UCSD-AML1 (cell line): ENCODE measurements at regions not wholly inside any gene's neighbourhood (a gene's known extent, or its start where the extent isn't known, plus 50 kb on each side); places are given as distances from the start of the nearest gene placed in this dataset.

Experiments
- DNase-seq: peaks from one replicate; lab custom pipeline; 2025; ENCODE audit not compliant: unreplicated experiment; lab: John Stamatoyannopoulos, UW

DNA sequence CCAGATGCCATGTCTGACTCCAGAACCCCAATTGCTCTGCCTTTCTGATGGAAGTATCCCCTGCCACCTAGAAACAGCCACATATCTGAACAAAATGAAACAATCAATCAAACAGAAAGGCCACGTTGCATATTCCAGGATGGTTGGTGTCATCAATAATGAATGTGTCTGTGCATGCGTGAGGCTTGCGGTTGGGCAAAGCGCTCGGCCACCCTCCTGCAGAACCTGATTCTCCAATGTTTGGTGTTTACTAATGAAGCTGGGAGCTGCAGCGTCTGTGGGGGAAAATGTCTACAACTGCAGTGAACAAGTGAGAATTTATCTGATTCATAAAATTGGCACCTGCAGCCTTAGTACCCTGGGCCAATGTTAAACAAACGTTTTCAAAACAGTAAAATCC, 121.2 kb upstream of the ADARB2 start:
- no peak for DNase-seq

DNA sequence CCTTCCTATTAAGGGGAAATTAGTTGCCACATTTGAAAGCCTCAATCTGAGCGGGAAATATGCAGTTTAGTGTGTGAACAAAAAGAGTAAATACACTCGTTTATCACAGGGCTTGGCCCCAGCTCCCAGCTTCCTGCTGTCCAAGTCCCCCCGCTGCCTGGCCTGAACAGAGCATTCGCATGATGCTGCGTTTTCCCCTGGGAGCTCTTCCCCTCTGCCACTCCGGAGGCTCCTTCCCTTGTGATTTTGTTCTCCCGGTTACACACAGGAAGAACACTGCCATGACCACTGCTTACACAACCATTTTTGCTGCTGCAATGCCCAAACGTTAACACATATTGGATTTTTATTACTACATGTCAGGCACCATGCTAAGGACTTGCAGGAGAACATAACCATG, 120.7 kb upstream of the ADARB2 start:
- DNase-seq, result no peak

DNA sequence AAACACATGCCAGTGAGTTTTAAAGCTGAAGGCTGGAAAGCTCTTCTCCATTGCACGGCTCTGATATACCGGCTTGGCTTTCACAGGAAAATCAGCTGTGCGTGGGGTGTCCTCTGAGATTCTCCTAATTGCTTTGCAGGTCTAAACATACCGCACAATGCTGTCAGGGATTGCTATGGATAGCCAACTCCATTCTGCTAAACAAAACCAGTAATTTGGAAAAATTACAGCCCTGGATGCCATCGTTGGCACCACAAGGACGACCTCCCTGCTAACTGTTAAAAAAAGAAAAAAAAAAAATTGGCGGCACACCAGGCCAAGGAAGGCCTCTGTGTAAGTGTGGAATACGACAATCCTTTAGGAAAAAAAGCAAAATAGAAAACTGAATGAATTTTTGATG, 118.6 kb upstream of the ADARB2 start:
- no peak for DNase-seq

DNA sequence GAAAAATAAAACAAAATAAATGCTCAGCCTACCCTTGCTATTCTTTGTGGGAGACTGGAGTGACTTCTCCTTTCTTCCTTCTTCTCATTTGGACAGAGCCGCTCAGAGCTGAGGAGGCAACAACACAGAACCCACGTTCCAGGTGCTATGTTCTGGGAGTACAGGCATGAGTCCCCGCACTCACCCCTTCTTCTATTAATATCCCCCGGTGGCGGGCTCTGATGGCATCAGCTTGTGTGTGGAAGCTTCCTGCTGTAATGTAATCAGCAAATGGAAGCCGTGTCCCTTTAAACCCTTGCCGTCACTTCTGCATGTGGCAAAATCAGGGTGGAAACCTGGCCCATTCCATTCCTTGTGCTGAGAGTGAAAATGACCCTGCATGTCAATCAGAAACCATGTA, 116.9 kb upstream of the ADARB2 start:
- DNase-seq, result no peak

DNA sequence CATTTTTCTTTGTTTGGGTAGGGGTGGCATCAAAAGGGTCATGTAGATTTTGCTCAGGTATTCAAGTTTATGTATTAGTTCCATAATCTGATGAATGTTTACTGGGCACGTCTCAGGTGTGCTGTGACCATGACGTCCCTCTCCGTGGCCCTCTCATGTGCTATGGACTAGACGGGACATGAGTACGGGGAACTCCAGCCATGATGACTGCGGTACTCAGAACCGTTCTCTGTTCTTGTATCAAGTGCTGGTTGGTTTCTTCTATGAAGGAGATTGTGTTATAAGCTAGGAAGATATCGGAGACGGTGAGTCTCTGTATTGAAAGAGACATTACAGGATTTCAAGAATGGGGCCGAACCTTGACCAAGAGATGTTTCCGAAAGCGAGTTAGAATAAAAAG, 116.5 kb upstream of the ADARB2 start:
- no peak for DNase-seq

DNA sequence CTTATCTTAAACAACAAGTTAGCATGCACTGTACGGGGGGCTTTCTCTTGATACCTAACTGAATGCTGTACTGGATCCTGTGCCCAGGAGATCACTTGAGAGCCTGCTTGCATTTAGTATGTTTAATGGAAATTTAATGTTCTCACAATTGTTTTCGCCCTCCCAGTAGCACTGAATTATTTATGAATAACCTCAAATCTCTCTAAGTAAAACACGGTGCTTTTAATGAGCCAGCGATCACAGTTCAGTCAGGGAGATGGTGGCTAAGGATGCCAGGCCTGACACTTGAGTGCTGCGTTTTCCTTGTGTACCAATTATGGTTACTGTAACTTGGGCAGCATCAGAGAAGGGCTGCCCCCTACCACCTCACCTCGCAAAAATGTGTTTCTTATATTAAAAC, 115.5 kb upstream of the ADARB2 start:
- no peak for DNase-seq

DNA sequence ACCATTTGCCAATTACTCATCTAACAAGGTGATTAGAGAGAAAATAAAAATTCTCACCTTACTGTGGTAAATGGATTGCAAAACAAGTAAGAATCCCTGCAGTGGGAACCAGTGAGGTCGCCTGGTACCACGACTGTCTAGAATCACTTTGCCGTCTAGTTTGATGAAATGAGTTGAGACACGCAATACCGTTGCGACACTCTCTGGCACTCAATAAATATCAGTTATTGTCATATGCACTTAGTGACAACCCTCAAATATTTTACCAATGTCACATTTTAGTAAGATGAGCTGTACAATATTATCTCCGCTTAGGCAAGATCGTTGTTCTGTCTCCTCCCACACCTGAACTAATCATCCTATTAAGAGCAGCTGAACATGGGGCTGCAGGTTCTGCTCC, 114.4 kb upstream of the ADARB2 start:
- DNase-seq, result no peak

DNA sequence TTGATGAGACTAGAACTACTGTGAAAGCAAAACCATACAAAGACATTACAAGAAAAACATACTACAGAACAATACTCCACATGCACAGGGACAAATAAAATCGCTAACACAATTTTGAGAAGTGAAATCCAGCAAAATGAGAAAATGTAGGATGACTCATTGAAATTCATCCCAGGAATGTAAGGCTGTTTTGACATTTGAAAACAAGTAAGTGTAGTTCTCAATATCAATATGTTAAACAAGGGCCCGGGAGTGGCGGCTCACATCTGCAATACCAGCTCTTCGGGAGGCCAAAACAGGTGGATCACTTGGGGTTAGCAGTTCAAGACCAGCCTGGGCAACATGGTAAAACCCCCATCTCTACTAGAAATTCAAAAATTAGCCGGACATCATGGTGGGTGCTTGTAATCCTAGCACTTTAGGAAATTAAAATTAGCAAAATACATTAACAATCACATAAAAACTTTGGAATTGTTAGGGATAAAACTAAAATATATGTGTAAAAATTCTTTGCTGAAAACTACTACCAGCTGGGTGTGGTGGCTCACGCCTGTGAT, 113.7 kb upstream of the ADARB2 start:
- no peak for DNase-seq

DNA sequence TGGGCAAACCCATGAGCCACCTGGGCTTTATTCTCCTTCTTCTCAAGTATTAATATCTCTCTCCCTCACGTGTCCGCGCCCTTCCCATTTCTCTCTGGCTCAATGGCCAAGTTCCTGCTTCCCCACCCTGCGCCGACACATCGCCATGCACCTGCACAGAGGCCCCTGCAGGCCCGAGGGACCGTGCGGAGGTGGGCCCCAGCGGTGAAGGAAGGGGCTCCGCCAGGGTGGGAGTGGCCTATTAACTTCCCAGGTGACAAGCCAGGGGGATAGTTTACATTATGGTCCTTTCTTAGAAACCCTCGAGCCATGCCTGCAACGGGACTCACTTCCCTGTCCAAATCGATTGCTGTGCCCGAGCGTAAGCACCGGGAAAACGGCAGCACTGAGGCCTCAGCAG, 110.0 kb upstream of the ADARB2 start:
- no peak for DNase-seq

DNA sequence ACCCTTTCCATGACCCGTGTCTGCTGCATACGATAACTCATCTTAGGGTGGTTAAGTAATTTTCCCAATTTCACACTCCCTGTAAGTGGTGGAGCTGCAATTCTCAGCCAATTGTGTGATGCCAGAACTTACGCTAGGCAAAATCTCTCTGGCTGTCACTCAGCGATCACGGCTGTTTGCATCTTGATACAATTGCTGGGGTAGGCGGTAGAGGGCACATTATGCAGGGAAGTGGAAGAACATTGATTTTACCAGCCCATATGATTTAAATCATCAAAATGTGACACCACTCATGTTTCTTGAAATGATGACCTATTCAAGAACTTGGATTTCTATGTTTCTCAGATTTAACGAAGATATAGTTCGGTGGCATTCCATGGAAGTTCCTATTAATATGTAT, 108.7 kb upstream of the ADARB2 start:
- DNase-seq, result no peak

DNA sequence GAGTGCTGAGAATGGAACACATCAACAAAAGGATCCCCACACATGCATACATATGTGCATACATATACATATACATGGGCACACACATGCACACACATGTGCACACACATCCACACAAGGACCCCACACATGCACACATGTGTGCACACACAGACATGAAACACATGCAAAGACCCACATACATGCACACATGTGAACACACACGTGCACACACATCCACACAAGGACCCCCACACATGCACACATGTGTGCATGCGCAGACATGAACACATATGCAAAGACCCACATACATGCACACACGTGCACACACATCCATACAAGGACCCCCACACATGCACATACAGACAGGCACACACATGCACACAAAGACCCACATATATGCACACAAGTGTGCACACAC, 104.4 kb upstream of the ADARB2 start:
- DNase-seq, result no peak

DNA sequence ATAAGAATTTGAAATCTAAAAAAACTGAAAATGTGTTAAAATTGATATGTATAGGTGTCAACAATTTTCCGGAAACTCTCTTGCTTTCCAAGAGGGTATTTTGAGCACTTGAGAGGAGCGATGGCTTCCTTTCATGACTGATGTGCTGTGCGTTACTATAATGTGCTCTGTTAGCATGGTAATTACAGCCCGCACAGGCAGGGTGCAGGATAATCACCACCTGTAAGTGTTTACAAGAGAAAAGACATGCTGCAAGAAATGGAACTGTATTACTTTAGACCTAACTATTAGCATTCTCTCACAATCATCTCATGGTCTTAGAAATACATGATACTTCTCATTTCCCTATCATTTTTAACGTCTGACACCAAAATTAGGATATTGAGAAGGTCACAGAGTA, 92.4 kb upstream of the ADARB2 start:
- DNase-seq, result no peak

DNA sequence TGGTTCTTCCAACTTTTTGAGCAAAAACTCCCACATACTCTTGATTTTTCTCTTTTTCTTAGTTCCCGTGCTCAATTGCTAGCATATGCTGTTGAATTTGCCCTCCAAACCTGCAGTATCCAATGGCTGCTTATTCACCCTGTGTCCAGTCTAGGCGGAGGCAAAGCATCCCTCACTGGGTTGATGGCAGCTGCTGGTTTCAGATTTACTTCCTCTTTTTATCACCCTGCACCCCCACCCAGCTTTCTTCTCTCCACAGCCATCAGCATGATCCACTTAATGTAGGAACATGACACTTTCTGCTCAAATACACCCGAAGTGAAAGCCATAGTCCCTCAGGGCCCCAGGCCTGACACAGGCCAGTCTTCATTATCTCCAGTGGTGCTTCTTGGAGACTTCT, 87.6 kb upstream of the ADARB2 start:
- no peak for DNase-seq

DNA sequence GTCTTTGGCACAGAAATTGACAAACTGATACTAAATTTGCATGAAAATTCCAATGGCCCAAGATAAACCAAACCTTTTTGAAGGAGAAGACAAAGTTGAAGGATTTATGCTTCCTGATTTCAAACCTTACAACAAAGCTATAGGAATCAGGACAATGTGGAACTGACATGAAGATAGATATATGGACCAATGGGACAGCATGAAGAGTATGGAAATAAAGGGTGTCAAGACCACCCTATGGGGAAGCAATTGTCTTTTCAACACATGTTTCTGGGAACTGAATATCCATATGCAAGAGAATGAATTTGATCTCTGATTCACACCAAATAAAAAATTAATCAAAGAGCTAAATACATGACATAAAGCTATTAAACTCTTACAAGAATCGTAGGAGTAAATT, 77.2 kb upstream of the ADARB2 start:
- DNase-seq, result no peak

DNA sequence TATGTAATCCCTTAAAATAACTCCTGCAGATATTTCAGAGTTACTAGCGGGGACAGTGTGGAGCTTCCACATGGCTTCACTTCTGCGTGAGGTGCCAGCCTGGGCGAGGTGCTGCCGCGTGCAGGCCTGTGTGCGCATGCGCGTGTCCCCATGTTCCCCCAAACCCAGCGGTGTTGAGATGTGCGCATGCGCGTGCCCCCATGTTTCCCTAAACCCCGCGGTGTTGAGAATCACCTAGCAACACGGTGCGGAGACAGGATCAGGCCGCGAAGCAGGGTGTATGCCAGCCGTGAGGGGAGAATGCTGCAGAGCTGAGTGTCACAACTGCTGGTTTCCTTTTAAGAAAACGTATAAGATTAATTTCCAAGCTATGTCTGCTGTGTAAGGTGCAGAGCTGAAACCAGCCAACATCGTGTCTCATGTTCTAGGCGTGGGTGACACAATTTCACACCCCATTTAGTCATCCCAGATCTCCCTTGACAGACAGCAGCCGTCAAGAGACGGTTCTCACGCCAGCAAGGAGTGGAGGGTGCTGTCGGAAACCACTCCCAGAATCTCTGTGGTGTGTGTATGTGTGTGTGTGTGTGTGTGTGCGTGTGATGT, 71.9 kb upstream of the ADARB2 start:
- no peak for DNase-seq

DNA sequence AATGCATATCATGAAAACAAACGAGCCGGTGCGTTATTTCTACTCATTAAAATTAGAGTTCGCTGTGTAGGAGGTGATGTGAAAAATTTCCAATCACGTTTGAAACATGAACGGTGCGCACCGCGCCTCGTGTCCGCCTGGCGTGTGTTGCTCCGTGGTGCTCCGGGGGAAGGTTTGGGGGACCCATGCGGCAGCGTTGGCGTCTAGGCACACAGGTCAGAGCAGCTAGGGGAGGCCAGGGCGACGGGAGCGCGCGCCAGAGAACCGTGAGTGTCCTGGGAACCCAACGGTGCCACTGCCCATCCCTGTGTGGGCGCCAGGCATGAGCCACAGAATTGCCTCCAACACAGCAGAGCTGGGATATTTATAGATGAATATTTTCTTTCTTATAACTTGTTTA, 70.6 kb upstream of the ADARB2 start:
- no peak for DNase-seq

DNA sequence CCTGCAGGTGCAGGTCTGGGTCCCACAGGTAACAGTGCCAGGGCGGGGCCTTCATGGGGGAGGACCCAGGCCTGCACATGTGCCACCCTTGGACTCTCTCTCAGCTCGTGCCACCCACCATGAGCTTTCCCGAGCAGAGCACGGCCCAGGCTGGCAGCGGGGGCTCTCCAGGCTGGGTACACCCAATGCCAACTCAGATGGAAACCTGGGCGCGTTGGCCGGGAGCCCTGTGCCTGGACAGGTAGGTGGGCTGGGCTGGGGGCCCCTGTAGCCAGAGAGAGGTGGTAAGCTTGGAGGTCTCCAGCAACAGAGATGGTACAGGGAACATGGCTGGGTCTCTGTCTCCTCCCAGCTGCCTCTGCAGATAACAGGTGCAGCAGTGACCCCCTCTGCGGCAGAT, 69.9 kb upstream of the ADARB2 start:
- no peak for DNase-seq

DNA sequence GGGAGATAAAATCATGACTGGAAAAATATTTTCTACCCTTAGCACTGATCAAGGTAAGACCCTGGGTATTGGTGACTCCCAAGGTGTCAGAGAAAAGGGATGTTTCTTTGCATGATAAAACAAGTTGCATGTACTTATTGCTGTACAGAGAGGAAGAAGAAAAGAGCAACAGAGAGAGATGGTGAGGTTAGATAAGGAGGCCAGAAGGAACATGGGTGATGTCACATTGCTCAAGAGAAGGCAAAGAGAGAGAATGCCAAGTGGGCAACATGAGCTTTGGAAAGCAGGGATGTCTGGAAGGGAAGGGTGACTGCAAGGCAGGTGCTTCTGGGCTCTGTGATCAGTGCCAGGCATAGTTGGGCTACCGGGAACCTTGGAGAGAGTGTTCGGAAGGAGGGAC, 65.1 kb upstream of the ADARB2 start:
- no peak for DNase-seq

DNA sequence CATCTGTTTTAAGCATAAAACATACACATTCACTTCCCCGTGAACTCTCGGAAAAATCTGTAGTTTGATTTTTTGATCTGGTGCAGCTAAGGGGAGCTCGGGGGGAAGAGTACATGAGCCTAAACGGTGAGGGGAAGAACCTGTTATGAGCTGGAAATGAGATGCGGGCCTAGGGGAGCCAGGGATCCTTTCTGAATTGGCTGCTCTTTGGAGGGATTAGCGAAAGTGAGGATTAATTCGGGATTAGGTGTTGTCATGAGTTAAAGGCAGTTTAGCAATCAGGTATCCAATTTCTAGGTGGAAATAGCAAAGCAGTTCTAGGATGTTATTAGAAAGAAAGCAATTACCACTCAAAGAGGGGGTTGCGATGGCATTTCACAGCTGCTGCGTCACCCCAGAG, 51.1 kb upstream of the ADARB2 start:
- no peak for DNase-seq
